SK-N-SH (cell line): ENCODE measurements at regions not wholly inside any gene's neighbourhood (a gene's known extent, or its start where the extent isn't known, plus 50 kb on each side); places are given as distances from the start of the nearest gene placed in this dataset.
"Not testable (repeated sequence)": the region's sequence is repeated elsewhere in the genome, so short reads cannot be mapped to it uniquely, and the experiment has no call there.

Source experiments
- CTCF ChIA-PET: fragments of 300-600, 350-600 bp; formaldehyde crosslinking; extraction: SDS; loops from one replicate; lab custom pipeline; 2021; lab: Yijun Ruan, JAX
- POLR2A ChIA-PET: fragments of 350-600 bp; sonication (Branson Sonifier 250); formaldehyde crosslinking; extraction: SDS; loops from one replicate; lab custom pipeline; 2020; ENCODE audit warnings: antibody characterized with exemption, inconsistent platforms; lab: Yijun Ruan, JAX
- DNase-seq: peaks from one replicate; pipeline ENCODE4 v3.0.0; 2012
- H2AFZ ChIP-seq: fragments of 200-600 bp; sonication (generic); 2 replicates; pipeline ENCODE4 v1.8.1; 2016; ENCODE audit warnings: antibody characterized with exemption, mild to moderate bottlenecking, low read depth
- H3F3A ChIP-seq: fragments of 200-600 bp; sonication (generic); replicated peaks from 2 replicates; pipeline ENCODE3; 2016; ENCODE audit warnings: antibody characterized with exemption, mild to moderate bottlenecking; ENCODE audit not compliant: insufficient read depth
- H3K27ac ChIP-seq, 2 experiments: fragments of 200-500 bp in 1 of 2; fragments of 200-600 bp in 1 of 2; sonication (Bioruptor generic) in 1 of 2; sonication (generic), shearing (Covaris generic) in 1 of 2; 2 replicates each; pipeline versions ENCODE4 v1.5.1 to v1.6.1; 2014 to 2016; ENCODE audit warnings: low read depth in 2 of 2, inconsistent platforms in 1 of 2, low read length in 1 of 2, mild to moderate bottlenecking in 1 of 2, mixed read lengths in 1 of 2
- H3K27me3 ChIP-seq: fragments of 200-600 bp; sonication (generic), shearing (Covaris generic); 2 replicates; pipeline ENCODE4 v1.6.1; 2016; ENCODE audit warnings: mixed run types; ENCODE audit not compliant: insufficient read depth
- H3K36me3 ChIP-seq, 2 experiments: fragments of 200-500 bp in 1 of 2; fragments of 200-600 bp in 1 of 2; sonication (Bioruptor generic) in 1 of 2; sonication (generic) in 1 of 2; replicated peaks in 1 of 2; 2 replicates each; pipeline versions ENCODE3 to v1.5.1; 2014 to 2016; ENCODE audit warnings: low read length in 1 of 2, mild to moderate bottlenecking in 1 of 2; ENCODE audit not compliant: insufficient read depth in 2 of 2, control insufficient read depth in 1 of 2
- H3K4me1 ChIP-seq, 2 experiments: fragments of 200-500 bp in 1 of 2; fragments of 200-600 bp in 1 of 2; sonication (Bioruptor generic) in 1 of 2; sonication (generic), shearing (Covaris generic) in 1 of 2; 2 replicates each; pipeline versions ENCODE4 v1.5.1 to v1.6.1; 2014 to 2016; ENCODE audit warnings: low read depth in 1 of 2, low read length in 1 of 2, mixed run types in 1 of 2; ENCODE audit not compliant: insufficient read depth in 2 of 2, control insufficient read depth in 1 of 2
- H3K4me2 ChIP-seq: fragments of 200-600 bp; sonication (generic), shearing (Covaris generic); 2 replicates; pipeline ENCODE4 v1.6.1; 2017; ENCODE audit warnings: mixed run types
- H3K4me3 ChIP-seq, 2 experiments: fragments of 200-500 bp in 1 of 2; fragments of 200-600 bp in 1 of 2; sonication (Bioruptor generic) in 1 of 2; sonication (generic), shearing (Covaris generic) in 1 of 2; 2 replicates each; pipeline versions ENCODE4 v1.5.1 to v1.8.1; 2014 to 2016; ENCODE audit warnings: low read depth in 2 of 2, inconsistent platforms in 1 of 2, low read length in 1 of 2, mild to moderate bottlenecking in 1 of 2, mixed read lengths in 1 of 2, moderate library complexity in 1 of 2
- H3K79me2 ChIP-seq: fragments of 200-600 bp; sonication (generic); 2 replicates; pipeline ENCODE4 v1.8.1; 2017; ENCODE audit warnings: mild to moderate bottlenecking; ENCODE audit not compliant: insufficient read depth
- H3K9ac ChIP-seq: fragments of 200-600 bp; sonication (generic); 2 replicates; pipeline ENCODE4 v1.6.1; 2017; ENCODE audit warnings: mixed run types
- H3K9me2 ChIP-seq: fragments of 200-600 bp; sonication (generic); 2 replicates; pipeline ENCODE4 v1.6.1; 2017; ENCODE audit warnings: mixed run types
- H3K9me3 ChIP-seq: fragments of 200-600 bp; sonication (generic); 2 replicates; pipeline ENCODE4 v1.6.1; 2017; ENCODE audit warnings: mixed run types, mild to moderate bottlenecking, moderate library complexity
- H4K20me1 ChIP-seq: fragments of 200-600 bp; sonication (generic); 2 replicates; pipeline ENCODE4 v1.6.1; 2017; ENCODE audit warnings: mild to moderate bottlenecking, mixed run types; ENCODE audit not compliant: insufficient read depth
- CHD2 ChIP-seq: fragments of 150-350 bp; IDR thresholded peaks from 2 replicates; pipeline ENCODE4 v1.6.1; 2018; ENCODE audit warnings: low read length; ENCODE audit not compliant: partially characterized antibody
- EZH2phosphoT487 ChIP-seq: fragments of 200-600 bp; sonication (generic); IDR thresholded peaks from 2 replicates; pipeline ENCODE4 v1.6.1; 2017; ENCODE audit warnings: low read depth, mixed run types, mild to moderate bottlenecking, antibody characterized with exemption, moderate library complexity, borderline replicate concordance
- IRF3 ChIP-seq: fragments of 150-350 bp; IDR thresholded peaks from 2 replicates; pipeline ENCODE4 v1.6.1; 2016; ENCODE audit warnings: mild to moderate bottlenecking, low read depth, low read length
- MEF2A ChIP-seq: IDR thresholded peaks from 2 replicates; pipeline ENCODE4 v1.4.0; 2012; ENCODE audit warnings: low read depth, borderline replicate concordance
- NFIC ChIP-seq: IDR thresholded peaks from 2 replicates; pipeline ENCODE4 v1.4.0; 2012; ENCODE audit warnings: borderline replicate concordance
- NRF1 ChIP-seq: IDR thresholded peaks from 2 replicates; pipeline ENCODE4 v1.6.1; 2012; ENCODE audit warnings: low read depth, mild to moderate bottlenecking, low read length
- POLR2AphosphoS5 ChIP-seq: IDR thresholded peaks from 2 replicates; pipeline ENCODE4 v1.6.1; 2012; ENCODE audit warnings: low read depth, low read length
- RXRA ChIP-seq: IDR thresholded peaks from 2 replicates; pipeline ENCODE4 v1.4.0; 2012; ENCODE audit warnings: low read depth, mild to moderate bottlenecking, borderline replicate concordance
- TAF1 ChIP-seq: IDR thresholded peaks from 2 replicates; pipeline ENCODE4 v1.6.1; 2012; ENCODE audit warnings: low read depth, mild to moderate bottlenecking, low read length, moderate library complexity, borderline replicate concordance
- TEAD4 ChIP-seq: IDR thresholded peaks from 2 replicates; pipeline ENCODE4 v1.4.0; 2012; ENCODE audit warnings: mild to moderate bottlenecking, borderline replicate concordance; ENCODE audit not compliant: insufficient read depth
- WGBS: methylation state at CpG from one replicate; pipeline ENCODE4 v1.1.6; 2017; ENCODE audit warnings: low lambda C conversion rate; 5-methylcytosine and 5-hydroxymethylcytosine counted together
- TF ChIP-seq, protein P1 (sequence below): fragments of 150-350 bp; IDR thresholded peaks from 2 replicates; pipeline ENCODE4 v1.6.1; 2017; ENCODE audit warnings: antibody characterized with exemption, low read length, low read depth, borderline replicate concordance
- TF ChIP-seq, protein P2 (sequence below): IDR thresholded peaks from 2 replicates; pipeline ENCODE4 v1.4.0; 2012; ENCODE audit warnings: low read depth, borderline replicate concordance
- TF ChIP-seq, protein P3 (sequence below): IDR thresholded peaks from 2 replicates; pipeline ENCODE4 v1.4.0; 2012; ENCODE audit warnings: low read depth
- TF ChIP-seq, protein P4 (sequence below): IDR thresholded peaks from 2 replicates; pipeline ENCODE4 v1.6.1; 2012; ENCODE audit warnings: mild to moderate bottlenecking, low read depth, low read length, moderate library complexity

DNA sequence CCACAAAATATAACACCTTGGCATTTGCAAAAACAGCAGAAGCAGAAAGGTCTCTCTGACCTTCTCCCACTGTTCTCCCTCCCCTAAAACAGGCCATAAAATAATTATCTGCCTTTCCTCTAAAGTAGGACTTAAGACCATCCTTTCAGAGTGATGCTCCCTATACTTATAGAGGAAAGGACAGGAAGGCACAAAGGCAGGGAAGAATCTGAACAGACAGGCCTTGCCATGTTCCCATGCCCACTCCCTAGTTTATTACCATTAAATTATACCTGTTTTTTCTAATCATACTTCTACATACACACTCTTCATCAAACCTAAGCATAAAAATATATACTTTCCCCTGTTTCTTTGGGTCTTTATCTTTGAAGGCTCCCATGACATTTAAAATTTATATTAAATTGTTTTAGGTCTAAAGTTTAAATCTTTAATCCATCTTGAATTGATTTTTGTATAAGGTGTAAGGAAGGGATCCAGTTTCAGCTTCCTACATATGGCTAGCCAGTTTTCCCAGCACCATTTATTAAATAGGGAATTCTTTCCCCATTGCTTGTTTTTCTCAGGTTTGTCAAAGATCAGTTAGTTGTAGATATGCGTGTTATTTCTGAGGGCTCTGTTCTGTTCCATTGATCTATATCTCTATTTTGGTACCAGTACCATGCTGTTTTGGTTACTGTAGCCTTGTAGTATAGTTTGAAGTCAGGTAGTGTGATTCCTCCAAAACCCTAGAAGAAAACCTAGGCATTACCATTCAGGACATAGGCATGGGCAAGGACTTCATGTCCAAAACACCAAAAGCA is 755.8 kb upstream of the ADGRB3 start:
- CTCF ChIA-PET, H3K9me3 ChIP-seq, H3K9me2 ChIP-seq, POLR2A ChIA-PET, H3K79me2 ChIP-seq, H3K27me3 ChIP-seq, H2AFZ ChIP-seq, H3K9ac ChIP-seq, H3K4me1 ChIP-seq, H3K27ac ChIP-seq, H3K36me3 ChIP-seq, H4K20me1 ChIP-seq, H3F3A ChIP-seq, DNase-seq, H3K4me2 ChIP-seq, H3K4me3 ChIP-seq: not testable (repeated sequence)
- WGBS, result 62% methylated on average over 1 of the region's 1 CpG

DNA sequence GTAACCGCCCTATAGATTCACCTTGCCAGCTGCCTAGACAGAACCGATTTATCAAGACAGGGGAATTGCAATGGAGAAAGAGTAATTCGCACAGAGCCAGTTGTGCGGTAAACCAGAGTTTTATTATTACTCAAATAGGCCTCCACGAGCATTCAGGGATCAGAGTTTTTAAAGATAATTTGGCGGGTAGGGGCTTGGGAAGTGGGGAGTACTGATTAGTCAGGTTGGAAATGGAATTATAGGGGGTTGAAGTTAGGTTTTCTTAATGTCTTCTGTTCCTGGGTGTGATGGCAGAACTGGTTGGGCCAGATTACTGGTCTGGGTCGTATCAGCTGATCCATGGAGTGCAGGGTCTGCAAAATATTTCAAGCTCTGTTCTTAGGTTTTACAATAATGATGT is 756.9 kb upstream of the ADGRB3 start:
- H3K27ac ChIP-seq, H3K4me3 ChIP-seq, DNase-seq, H3K9me2 ChIP-seq, H3K9ac ChIP-seq, H3K4me2 ChIP-seq, H4K20me1 ChIP-seq, H3K9me3 ChIP-seq, POLR2A ChIA-PET, H3K4me1 ChIP-seq, H3K27me3 ChIP-seq, H3K79me2 ChIP-seq, H3F3A ChIP-seq, H3K36me3 ChIP-seq, CTCF ChIA-PET, H2AFZ ChIP-seq: not testable (repeated sequence)
- 50% methylated on average over 7 of the region's 7 CpGs for WGBS

DNA sequence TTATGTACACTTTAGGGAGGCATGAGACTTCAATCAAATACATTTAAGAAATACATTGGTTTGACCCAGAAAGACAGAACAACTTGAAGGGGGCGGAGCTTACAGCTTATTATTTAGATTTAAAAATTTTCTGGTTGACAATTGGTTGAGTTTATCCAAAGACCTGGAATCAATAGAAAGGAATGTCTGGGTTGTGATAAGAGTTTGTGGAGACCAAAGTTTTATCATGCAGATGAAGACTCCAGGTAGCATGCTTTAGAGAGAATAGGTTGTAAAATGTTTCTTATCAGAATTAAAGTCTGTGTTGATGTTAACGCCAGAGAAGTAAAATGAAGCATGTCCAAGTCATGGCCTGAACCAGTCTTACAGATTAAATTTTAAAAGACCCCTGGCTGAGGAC is 757.8 kb upstream of the ADGRB3 start:
- no peak for TF ChIP-seq IRF3
- TF ChIP-seq RXRA, result no peak
- TF ChIP-seq MEF2A, result no peak
- no peak for TF ChIP-seq NRF1
- TF ChIP-seq, protein P1, sequence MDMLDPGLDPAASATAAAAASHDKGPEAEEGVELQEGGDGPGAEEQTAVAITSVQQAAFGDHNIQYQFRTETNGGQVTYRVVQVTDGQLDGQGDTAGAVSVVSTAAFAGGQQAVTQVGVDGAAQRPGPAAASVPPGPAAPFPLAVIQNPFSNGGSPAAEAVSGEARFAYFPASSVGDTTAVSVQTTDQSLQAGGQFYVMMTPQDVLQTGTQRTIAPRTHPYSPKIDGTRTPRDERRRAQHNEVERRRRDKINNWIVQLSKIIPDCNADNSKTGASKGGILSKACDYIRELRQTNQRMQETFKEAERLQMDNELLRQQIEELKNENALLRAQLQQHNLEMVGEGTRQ, result no peak
- TF ChIP-seq, protein P2, sequence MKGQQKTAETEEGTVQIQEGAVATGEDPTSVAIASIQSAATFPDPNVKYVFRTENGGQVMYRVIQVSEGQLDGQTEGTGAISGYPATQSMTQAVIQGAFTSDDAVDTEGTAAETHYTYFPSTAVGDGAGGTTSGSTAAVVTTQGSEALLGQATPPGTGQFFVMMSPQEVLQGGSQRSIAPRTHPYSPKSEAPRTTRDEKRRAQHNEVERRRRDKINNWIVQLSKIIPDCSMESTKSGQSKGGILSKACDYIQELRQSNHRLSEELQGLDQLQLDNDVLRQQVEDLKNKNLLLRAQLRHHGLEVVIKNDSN, result no peak
- no peak for TF ChIP-seq CHD2
- TF ChIP-seq POLR2AphosphoS5, result no peak
- no peak for TF ChIP-seq EZH2phosphoT487
- no peak for TF ChIP-seq TAF1
- TF ChIP-seq TEAD4, result no peak
- TF ChIP-seq, protein P3, sequence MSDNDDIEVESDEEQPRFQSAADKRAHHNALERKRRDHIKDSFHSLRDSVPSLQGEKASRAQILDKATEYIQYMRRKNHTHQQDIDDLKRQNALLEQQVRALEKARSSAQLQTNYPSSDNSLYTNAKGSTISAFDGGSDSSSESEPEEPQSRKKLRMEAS, result no peak
- no peak for TF ChIP-seq NFIC
- TF ChIP-seq, protein P4, sequence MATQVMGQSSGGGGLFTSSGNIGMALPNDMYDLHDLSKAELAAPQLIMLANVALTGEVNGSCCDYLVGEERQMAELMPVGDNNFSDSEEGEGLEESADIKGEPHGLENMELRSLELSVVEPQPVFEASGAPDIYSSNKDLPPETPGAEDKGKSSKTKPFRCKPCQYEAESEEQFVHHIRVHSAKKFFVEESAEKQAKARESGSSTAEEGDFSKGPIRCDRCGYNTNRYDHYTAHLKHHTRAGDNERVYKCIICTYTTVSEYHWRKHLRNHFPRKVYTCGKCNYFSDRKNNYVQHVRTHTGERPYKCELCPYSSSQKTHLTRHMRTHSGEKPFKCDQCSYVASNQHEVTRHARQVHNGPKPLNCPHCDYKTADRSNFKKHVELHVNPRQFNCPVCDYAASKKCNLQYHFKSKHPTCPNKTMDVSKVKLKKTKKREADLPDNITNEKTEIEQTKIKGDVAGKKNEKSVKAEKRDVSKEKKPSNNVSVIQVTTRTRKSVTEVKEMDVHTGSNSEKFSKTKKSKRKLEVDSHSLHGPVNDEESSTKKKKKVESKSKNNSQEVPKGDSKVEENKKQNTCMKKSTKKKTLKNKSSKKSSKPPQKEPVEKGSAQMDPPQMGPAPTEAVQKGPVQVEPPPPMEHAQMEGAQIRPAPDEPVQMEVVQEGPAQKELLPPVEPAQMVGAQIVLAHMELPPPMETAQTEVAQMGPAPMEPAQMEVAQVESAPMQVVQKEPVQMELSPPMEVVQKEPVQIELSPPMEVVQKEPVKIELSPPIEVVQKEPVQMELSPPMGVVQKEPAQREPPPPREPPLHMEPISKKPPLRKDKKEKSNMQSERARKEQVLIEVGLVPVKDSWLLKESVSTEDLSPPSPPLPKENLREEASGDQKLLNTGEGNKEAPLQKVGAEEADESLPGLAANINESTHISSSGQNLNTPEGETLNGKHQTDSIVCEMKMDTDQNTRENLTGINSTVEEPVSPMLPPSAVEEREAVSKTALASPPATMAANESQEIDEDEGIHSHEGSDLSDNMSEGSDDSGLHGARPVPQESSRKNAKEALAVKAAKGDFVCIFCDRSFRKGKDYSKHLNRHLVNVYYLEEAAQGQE, result no peak
- no peaks in the 10 kb centered on the region for H3F3A ChIP-seq
- no peaks in the 10 kb centered on the region for H3K79me2 ChIP-seq
- H2AFZ ChIP-seq, result no peak overlapping the region
- DNase-seq, result no peak
- no peak overlapping the region for H3K4me3 ChIP-seq
- no peak overlapping the region for H3K27ac ChIP-seq
- H3K9ac ChIP-seq, result no peak overlapping the region
- H4K20me1 ChIP-seq, result no peaks in the 10 kb centered on the region
- no peaks in the 10 kb centered on the region for H3K9me3 ChIP-seq
- no peaks in the 10 kb centered on the region for H3K36me3 ChIP-seq
- ChIA-PET CTCF (no interaction called here), POLR2A (no interaction called here)
- WGBS, result 20% methylated on average over 2 of the region's 2 CpGs
- no peaks in the 10 kb centered on the region for H3K4me1 ChIP-seq
- H3K4me2 ChIP-seq, result no peak overlapping the region
- no peaks in the 10 kb centered on the region for H3K9me2 ChIP-seq
- H3K27me3 ChIP-seq, result no peaks in the 10 kb centered on the region
